Smooth muscle cell (in vitro differentiated cells): ENCODE measurements at regions not wholly inside any gene's neighbourhood (a gene's known extent, or its start where the extent isn't known, plus 50 kb on each side); places are given as distances from the start of the nearest gene placed in this dataset.
"Not testable (repeated sequence)": the region's sequence is repeated elsewhere in the genome, so short reads cannot be mapped to it uniquely, and the experiment has no call there.

ENCODE experiments used
- DNase-seq: peaks from one replicate; lab custom pipeline; 2025; ENCODE audit not compliant: unreplicated experiment; lab: John Stamatoyannopoulos, UW
- H2AFZ ChIP-seq: fragments of 200-600 bp; sonication (generic); 2 replicates; pipeline ENCODE4 v1.6.0; 2016; ENCODE audit warnings: antibody characterized with exemption, low read depth, mild to moderate bottlenecking
- H3F3A ChIP-seq: fragments of 200-600 bp; sonication (generic); 2 replicates; pipeline ENCODE4 v1.6.0; 2017; ENCODE audit warnings: antibody characterized with exemption, low read depth
- H3K27ac ChIP-seq: fragments of 200-600 bp; sonication (generic); 2 replicates; pipeline ENCODE4 v1.5.1; 2016; ENCODE audit warnings: low read depth, mild to moderate bottlenecking
- H3K27me3 ChIP-seq: fragments of 200-600 bp; sonication (generic); 2 replicates; pipeline ENCODE4 v1.6.1; 2016; ENCODE audit warnings: low read depth, mild to moderate bottlenecking
- H3K36me3 ChIP-seq: fragments of 200-600 bp; sonication (generic); 2 replicates; pipeline ENCODE4 v1.5.1; 2016; ENCODE audit warnings: low read depth
- H3K4me1 ChIP-seq: fragments of 200-600 bp; sonication (generic); 2 replicates; pipeline ENCODE4 v1.5.1; 2016; ENCODE audit warnings: low read depth
- H3K4me2 ChIP-seq: fragments of 200-600 bp; sonication (generic); 2 replicates; pipeline ENCODE4 v1.6.0; 2016; ENCODE audit warnings: mild to moderate bottlenecking
- H3K4me3 ChIP-seq: fragments of 200-600 bp; sonication (generic); 2 replicates; pipeline ENCODE4 v1.5.1; 2016; ENCODE audit warnings: mild to moderate bottlenecking
- H3K79me2 ChIP-seq: fragments of 200-600 bp; sonication (generic); 2 replicates; pipeline ENCODE4 v1.6.0; 2016; ENCODE audit warnings: low read depth, mild to moderate bottlenecking
- H3K9ac ChIP-seq: fragments of 200-600 bp; sonication (generic); 2 replicates; pipeline ENCODE4 v1.6.0; 2016; ENCODE audit warnings: low read depth
- H3K9me3 ChIP-seq: fragments of 200-600 bp; sonication (generic); replicated peaks from 2 replicates; pipeline ENCODE4 v1.5.1; 2016; ENCODE audit warnings: low read depth
- H4K20me1 ChIP-seq: fragments of 200-600 bp; sonication (generic); 2 replicates; pipeline ENCODE4 v1.6.0; 2016; ENCODE audit warnings: low read depth
- CTCF ChIP-seq: fragments of 200-600 bp; sonication (generic); IDR thresholded peaks from 2 replicates; pipeline ENCODE4 v1.5.1; 2017; ENCODE audit warnings: borderline replicate concordance, mild to moderate bottlenecking, antibody characterized with exemption; ENCODE audit not compliant: insufficient read depth, poor library complexity, severe bottlenecking
- WGBS: methylation state at CpG from one replicate; pipeline ENCODE4 v1.1.7; 2016; ENCODE audit warnings: low lambda C conversion rate; 5-methylcytosine and 5-hydroxymethylcytosine counted together

- Histone ChIP-seq H3K4me2 (no peak overlapping the region), H3K4me3 (no peak overlapping the region), H3K9me3 (no peaks in the 10 kb centered on the region), H3K79me2 (no peaks in the 10 kb centered on the region), H3K4me1 (no peaks in the 10 kb centered on the region), H3K36me3 (no peaks in the 10 kb centered on the region), H3K27me3 (no peaks in the 10 kb centered on the region), H3F3A (no peaks in the 10 kb centered on the region), H3K9ac (no peak overlapping the region), H2AFZ (no peak overlapping the region), H3K27ac (no peak overlapping the region), H4K20me1 (no peaks in the 10 kb centered on the region)
- no peak for TF ChIP-seq CTCF
- 84% methylated on average over 1 of the region's 1 CpG for WGBS
- DNase-seq: no peak
Observed at GRCh38 chr5:145463634-145464033, 371.5 kb downstream of the PRELID2 start.

- H3K79me2 ChIP-seq: no peaks in the 10 kb centered on the region
- H4K20me1 ChIP-seq: no peaks in the 10 kb centered on the region
- no peak overlapping the region for H3K27ac ChIP-seq
- H3F3A ChIP-seq: no peaks in the 10 kb centered on the region
- no peak overlapping the region for H3K9ac ChIP-seq
- DNase-seq: no peak
- no peaks in the 10 kb centered on the region for H3K4me1 ChIP-seq
- 92% methylated on average over 3 of the region's 3 CpGs for WGBS
- no peaks in the 10 kb centered on the region for H3K36me3 ChIP-seq
- no peak for TF ChIP-seq CTCF
- no peak overlapping the region for H3K4me2 ChIP-seq
- no peaks in the 10 kb centered on the region for H3K9me3 ChIP-seq
- no peaks in the 10 kb centered on the region for H3K27me3 ChIP-seq
- H2AFZ ChIP-seq: no peak overlapping the region
- no peak overlapping the region for H3K4me3 ChIP-seq
Observed at GRCh38 chr5:145462525-145462924, 372.6 kb downstream of the PRELID2 start.

- H3K4me1 ChIP-seq: no peaks in the 10 kb centered on the region
- no peak overlapping the region for H3K9ac ChIP-seq
- H3K36me3 ChIP-seq: no peaks in the 10 kb centered on the region
- no peak for TF ChIP-seq CTCF
- 82% methylated on average over 5 of the region's 5 CpGs for WGBS
- H3F3A ChIP-seq: no peaks in the 10 kb centered on the region
- no peak overlapping the region for H3K4me2 ChIP-seq
- H3K9me3 ChIP-seq: no peaks in the 10 kb centered on the region
- H4K20me1 ChIP-seq: no peaks in the 10 kb centered on the region
- no peak overlapping the region for H3K27ac ChIP-seq
- no peaks in the 10 kb centered on the region for H3K79me2 ChIP-seq
- no peak overlapping the region for H2AFZ ChIP-seq
- H3K4me3 ChIP-seq: no peak overlapping the region
- no peaks in the 10 kb centered on the region for H3K27me3 ChIP-seq
- DNase-seq: no peak
Observed at GRCh38 chr5:145450286-145450885, 384.8 kb downstream of the PRELID2 start.

- no peak for DNase-seq
- no peaks in the 10 kb centered on the region for H3K4me1 ChIP-seq
- TF ChIP-seq CTCF: no peak
- H3K9ac ChIP-seq: no peak overlapping the region
- H3K79me2 ChIP-seq: no peaks in the 10 kb centered on the region
- no peak overlapping the region for H3K27ac ChIP-seq
- no peaks in the 10 kb centered on the region for H4K20me1 ChIP-seq
- no peak overlapping the region for H2AFZ ChIP-seq
- H3K4me2 ChIP-seq: no peak overlapping the region
- no peaks in the 10 kb centered on the region for H3K36me3 ChIP-seq
- WGBS: 76% methylated on average over 4 of the region's 4 CpGs
- no peaks in the 10 kb centered on the region for H3K9me3 ChIP-seq
- H3K27me3 ChIP-seq: no peaks in the 10 kb centered on the region
- no peaks in the 10 kb centered on the region for H3F3A ChIP-seq
- no peak overlapping the region for H3K4me3 ChIP-seq
Observed at GRCh38 chr5:145449794-145450193, 385.3 kb downstream of the PRELID2 start.

- H3K9me3 ChIP-seq, H4K20me1 ChIP-seq, H3K27me3 ChIP-seq, H3K9ac ChIP-seq, H3K4me1 ChIP-seq, H3K27ac ChIP-seq, DNase-seq, H3F3A ChIP-seq, H3K4me2 ChIP-seq, H3K36me3 ChIP-seq, H2AFZ ChIP-seq, H3K79me2 ChIP-seq, H3K4me3 ChIP-seq: not testable (repeated sequence)
- WGBS: 89% methylated on average over 3 of the region's 3 CpGs
Observed at GRCh38 chr5:145446875-145447274, 388.3 kb downstream of the PRELID2 start.
